NCI-H524 treated with DMSO at 0.1 percent for 48 hours (cell line): ENCODE measurements at regions not wholly inside any gene's neighbourhood (a gene's known extent, or its start where the extent isn't known, plus 50 kb on each side); places are given as distances from the start of the nearest gene placed in this dataset.
"Not testable (repeated sequence)": the region's sequence is repeated elsewhere in the genome, so short reads cannot be mapped to it uniquely, and the experiment has no call there.

Experiments
- DNase-seq: peaks from one replicate; lab custom pipeline; 2025; lab: John Stamatoyannopoulos, UW

DNA sequence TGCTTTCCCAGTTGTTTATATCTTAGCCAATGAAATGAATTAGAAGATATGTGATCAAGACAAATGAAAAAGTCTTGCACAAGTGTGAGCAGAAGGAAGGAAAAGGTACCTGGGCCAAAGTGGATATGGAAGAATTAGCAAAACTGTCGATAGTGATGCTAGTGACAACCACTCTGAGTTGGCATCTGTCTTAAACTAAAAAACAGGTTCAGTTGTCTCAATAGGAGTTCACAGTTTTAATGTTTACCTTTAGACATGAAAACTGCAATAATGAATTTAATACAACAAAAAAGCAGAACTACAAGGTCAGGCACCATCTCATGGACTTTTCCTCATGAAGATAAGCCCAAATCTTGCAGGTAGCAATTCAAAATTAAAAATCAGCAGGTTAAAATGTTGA, 688.5 kb downstream of the EFNB2 start:
- DNase-seq: no peak

DNA sequence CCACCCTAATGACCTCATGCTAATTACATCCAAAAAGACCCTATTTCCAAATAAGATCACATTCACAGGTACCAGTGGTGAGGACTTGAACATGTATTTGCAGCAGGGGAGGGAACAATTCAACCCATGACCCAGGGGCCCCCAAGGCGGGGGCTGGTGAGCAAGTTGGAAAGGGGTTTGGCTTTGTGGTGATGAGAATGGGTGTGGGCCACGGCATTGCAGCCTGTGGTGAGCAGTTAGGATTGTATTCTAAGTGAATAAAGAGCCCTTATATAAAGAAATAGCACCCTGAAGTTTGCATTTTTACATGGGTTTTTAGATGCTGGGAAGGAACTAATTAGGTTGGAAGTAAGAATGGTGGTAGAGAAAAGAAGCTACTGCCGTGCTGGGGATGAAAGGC, 694.2 kb downstream of the EFNB2 start:
- no peak for DNase-seq

DNA sequence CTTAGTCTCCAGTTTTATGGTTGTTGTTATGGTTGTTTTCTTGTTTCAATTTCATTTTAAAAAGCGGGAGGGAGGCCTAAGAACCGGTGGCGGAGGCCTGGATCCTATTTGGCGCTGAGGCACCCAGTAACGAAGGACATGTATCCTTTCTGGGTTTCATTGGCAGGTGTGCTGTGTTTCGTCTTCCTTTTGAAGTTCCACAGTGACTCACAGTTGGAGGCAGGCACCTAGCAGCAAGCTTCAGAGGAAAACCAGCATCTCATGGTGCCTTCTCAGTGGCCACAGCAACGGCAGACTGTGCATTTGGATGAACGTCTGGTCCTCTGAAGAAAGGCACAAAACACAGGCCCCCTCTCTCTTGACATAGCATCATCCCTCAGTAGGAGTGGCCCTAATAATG, 697.2 kb downstream of the EFNB2 start:
- DNase-seq: no peak

DNA sequence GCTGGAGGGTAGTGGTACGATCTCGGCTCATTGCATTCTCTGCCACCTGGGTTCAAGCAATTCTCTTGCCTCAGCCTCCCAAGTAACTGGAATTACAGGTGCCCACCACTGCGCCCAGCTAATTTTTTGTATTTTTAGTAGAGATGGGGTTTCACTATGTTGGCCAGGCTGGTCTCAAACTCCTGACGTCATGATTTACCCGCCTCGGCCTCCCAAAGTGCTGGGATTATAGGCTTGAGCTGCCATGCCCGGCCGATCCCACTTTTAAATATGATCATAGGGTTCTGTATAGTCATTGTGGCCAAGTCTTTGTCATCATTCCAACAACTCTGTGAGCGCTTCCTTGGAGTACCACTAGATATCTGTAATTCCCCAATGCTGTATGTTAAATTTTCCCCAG, 698.2 kb downstream of the EFNB2 start:
- not testable (repeated sequence) for DNase-seq

DNA sequence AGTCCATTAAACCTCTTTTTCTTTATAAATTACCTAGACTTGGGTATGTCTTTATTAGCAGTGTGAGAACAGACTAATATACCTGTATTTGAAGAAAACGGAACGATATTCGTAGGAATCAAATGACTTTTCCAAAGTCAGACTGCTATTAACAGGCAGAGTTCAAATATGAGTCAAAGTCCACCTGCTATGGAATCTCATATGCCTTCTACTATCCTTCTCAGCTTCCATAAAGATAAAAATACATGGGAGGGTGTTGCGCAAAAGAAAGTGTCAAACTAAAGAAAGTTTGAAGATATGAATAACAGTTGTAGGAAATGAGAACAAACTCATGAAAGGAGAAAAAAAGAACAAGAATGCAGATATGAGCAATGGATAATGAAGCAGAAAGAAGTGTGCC, 704.6 kb downstream of the EFNB2 start:
- DNase-seq: no peak

DNA sequence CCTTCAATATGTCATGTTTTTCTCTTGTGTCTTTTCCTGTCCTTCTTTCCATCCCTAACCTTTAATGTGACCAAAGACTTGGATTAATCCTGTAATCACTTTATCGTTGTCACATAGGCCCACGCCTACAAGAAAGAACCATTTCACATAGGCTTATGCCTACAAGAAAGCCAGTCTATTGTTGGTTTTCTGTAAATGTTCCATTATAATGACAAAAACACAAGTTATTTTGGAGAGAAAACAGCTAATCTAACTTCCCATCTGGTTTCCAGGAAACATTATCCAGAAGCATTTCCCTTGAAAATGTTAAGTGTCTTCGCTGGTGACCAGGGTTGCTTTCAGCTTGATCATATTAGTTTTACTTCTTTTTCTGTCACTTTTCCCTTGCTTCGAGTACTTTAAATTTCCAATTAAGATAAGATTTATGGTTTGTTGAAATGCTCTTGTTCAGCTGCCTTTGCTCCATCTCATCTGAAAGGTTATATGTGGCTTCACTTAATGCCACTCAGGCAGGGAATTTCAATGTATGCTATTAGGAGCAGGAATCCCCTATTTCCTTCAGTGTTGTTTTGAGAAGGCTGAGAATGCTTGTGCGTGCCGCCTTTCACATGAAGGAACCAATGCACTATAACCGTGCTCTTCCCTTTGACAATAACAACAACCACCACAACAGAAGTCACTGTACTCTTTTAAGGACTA, 708.2 kb downstream of the EFNB2 start:
- no peak for DNase-seq

DNA sequence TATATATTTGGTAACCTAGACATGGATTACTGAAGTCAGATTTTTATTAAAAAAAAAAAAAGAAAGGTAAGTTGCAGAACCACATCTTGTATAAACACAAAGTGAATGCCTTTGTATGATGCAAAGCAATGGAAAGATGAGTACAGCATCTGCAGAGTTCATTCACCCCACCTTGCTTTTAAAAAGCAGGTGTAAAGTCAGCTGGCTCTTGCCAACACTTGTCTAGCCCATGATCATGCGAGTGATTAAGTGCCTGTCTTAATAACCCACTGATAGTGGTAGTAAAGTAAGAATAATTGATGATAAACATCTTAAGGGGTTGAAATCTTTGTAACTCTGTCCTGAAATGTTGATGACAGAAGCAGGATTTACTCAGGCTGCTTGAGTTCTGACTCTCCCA, 710.4 kb downstream of the EFNB2 start:
- no peak for DNase-seq

DNA sequence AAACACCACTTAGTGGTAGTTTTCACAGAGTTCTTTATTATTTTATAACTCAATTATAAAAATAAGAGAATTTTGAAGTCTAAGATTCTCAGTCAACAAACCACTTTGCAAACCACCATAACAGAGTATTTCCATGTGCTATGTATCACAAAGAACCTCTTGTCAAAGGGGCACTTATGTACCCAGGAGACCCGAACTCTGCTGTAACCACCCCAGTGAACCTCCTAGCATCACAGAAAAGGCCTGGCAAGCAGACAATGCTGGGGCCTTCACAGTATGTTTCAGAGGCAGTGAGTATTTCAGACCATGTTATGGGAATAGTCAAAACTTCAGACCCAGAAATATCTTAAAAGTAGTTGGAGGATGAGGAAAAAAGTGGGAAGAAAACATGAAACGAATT, 714.1 kb downstream of the EFNB2 start:
- DNase-seq: no peak

DNA sequence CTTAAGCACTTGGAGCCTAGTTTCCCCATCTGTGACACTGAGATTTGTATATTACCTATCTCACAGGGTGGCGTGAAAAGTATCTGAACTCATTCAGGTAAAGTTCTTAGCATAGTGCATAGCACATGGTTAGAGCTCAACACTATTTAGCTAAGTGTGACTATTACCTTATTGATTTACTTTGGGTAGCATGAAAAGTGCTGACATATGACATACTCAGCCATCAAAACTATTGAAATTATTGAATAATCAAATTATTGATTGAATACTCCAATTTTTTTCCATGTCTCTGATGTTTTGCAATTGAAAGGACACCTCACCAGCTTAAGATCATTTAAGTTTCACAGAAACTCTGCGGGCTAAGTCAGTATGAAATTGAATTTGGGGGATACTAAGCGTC, 715.0 kb downstream of the EFNB2 start:
- DNase-seq: no peak

DNA sequence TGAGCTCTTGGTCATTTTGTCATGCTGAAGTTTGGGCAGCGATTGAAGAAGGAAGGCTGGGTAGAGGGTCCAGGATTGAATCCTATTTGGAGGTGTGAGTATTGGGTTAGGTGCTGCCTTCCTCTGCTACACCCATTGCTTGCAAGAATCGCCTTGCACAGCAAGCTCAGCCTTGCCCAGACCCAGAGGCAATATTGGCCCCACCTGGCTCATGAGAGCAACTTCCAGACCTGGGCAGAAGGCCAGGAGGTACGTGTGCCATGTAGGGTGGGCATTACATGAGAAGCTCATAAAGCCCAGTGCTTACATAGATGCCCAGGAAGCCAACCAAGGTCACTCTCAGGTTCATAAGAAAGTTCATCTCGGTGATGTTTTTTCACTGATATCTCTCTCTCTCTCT, 718.0 kb downstream of the EFNB2 start:
- DNase-seq: no peak

DNA sequence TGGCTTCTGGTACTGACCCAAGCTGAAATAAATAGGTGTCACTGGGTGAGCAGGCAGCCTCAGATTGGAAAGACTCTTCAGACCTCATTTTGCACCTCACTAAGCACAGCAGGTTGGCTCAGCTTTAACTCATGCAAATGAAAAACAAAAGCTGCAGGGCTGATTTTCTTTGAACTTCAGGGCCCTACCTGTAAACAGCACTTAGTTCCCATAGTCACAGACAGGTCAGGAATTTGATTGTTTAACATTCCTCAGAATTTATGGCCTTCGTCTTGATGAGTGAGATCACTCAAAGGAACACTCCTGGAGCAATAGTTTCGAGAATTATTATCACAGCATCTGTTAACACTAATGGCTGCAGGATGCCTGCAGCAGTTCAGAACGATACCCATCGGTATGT, 718.5 kb downstream of the EFNB2 start:
- no peak for DNase-seq

DNA sequence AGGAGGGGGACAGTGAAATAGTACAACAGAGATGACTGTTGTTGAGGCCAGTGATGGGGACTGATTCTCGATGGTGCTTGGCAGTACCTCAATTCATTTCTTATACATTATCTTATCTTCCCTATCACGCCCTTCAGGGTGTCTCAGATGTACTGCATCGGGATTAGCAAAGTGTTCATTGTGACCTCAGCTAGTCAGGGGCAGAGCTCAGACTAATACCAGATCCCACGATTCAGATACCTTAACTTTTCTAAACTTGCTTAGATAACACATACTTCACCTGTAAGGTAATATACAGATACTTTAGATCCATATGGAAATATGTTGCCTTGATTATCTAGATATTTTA, 720.6 kb downstream of the EFNB2 start:
- no peak for DNase-seq

DNA sequence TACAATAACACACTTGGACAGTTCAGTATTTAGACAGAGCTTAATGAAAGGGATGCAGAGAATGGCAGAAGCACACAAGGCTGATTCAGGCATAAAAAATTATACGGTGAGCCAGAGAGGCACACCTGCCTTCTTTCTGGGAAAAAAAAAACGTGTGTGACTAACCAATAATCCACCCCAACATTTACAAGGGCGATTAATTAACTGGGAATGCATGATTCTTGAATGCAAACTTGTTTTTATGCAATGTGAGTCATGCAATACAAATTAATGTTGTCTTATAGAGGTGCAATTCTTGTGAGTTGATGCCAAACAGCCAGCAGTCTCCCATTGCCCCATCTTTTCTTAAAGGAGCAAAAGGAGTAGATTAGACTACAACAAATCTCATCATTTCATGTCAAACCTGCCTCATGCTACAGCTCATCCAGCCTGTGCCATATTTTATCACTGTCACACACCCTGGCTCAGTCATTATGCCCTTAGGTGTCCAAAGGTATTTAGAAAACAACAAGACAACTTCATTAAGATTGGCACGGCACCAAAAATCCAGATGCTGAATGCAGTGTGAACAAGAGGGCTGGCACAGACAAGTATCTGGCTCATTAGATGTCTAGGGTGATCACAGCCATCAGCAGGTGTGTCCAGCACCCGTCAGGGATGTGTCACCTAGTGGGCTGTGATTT, 721.1 kb downstream of the EFNB2 start:
- no peak for DNase-seq

DNA sequence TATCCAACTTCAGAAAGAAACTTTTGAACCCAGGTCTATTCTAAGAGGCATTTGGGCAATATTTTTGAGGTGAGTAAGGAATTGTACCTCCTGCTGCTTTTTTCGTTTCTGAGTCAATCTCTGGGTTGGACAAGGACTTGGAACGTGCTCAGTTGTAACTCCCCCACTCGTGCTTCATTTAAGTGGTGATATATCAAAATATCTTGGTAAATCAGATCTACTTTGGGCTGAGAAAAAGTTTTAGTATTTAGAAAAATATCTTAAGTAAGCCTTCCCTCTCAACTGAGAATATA, 728.9 kb downstream of the EFNB2 start:
- DNase-seq: no peak

DNA sequence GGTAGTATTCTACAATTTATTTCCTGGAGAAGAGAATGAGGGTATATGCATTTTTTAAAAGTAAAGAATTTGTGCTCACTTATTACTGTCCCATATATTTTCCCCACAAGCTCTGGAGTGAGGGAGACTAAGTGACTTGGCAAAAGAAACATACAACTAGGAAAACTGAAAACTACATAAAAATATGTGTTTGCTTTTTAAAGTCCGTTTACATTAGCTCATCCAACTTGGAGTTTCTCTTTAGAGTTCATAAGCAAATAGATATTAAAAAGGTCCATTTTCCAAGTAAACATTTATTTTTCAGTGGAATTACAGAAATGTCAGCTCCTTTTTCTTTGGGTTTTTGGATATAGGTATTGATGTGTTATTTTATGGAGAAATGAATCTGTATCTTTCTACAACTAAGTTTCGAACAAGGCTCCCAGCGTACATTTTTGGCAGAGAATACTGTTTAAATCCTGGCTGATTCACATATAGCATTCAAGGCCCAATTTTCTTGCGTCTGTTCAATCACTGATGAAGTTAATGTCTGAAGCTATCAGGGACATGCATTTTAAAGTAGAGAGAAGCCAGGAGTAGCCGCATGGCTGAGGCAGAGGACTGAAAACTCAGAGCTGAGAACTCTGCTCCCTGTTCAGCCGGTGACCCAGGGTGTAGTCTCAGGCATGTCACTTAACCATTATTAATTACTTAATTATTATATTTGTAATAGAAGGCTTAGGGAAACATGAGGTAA, 729.4 kb downstream of the EFNB2 start:
- DNase-seq: no peak

DNA sequence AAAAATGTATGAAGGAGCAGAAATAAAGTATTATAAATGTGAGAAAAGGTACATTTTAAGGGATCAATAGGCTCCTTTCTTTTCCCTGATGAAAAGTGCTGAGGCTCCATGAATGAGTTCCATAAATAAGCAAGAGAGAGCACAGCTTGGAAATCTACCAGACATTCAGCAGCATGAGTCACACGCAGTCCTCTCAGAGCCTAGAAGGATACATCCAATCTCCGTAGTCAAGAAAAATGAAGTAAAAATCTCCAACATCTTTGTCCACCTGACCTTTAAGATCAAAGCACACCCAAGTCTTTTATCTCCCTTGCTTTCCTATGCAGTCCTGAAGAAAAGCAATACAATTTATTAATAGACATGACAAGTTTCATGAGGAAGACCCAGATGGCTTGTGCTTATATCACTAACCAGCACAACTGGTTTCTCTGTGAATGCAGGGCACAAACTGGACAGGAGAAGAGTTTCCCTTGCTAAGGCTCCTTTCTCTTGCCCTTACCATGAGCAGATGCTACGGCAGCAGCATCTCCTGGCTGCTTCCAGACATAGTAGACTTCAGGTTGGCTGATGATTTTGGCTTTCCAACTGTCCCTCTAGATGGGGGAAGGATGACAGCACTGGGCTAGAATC, 730.8 kb downstream of the EFNB2 start:
- no peak for DNase-seq

DNA sequence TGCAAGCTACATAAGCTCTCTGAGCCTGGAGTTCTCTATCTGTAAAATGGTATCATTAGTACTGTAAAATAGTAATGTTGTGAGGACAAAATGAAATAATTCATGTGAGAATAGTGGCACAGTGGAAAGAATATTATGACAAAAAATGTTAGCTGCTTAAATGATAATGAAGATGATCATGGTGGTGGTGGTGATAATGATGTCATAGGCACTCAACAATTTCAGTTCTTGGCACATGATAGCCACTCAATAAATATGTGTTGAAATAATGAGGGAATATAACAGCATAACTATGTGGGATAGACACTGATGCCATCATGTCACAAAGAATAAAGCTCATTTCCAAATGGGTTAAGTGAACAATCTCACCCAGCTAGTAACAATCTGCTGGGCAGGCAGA, 736.3 kb downstream of the EFNB2 start:
- no peak for DNase-seq

DNA sequence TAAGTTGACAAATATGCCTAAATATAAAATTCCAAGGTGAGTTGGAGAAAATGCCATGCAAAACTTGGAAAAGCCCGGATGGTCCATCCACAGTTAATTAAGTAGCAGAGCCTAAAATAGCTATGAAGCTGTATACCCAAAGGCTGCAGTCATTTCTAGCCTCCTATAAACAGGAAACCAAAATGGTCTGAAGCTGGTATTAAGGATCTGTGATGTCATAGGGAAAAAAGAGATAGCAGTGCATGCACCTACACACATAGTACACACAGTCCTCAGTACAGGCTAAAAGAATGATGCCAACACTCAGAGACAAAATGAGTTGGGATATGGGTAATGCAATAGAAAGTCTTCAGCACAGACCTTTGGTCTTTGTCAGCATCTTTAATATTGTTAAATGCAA, 736.9 kb downstream of the EFNB2 start:
- peak; percentile 89 for DNase-seq

DNA sequence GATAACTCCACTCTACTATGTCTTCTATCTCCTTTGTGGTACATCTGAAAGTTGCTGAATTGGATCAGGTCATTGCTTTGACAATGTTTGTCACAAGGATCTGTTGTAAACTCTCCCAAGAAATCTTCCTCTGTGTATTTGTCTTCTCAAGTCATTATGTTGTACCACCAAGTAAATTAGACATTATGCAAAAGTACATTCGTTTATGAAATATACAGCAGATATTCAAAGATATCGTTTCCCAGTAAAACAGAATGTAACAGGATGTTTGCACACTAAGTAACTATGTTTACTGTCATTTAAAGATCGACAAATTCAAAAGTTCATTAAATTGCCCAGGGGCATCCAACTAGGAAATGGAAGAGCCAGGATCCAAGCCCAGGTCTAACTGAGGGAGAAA, 739.4 kb downstream of the EFNB2 start:
- DNase-seq: no peak

DNA sequence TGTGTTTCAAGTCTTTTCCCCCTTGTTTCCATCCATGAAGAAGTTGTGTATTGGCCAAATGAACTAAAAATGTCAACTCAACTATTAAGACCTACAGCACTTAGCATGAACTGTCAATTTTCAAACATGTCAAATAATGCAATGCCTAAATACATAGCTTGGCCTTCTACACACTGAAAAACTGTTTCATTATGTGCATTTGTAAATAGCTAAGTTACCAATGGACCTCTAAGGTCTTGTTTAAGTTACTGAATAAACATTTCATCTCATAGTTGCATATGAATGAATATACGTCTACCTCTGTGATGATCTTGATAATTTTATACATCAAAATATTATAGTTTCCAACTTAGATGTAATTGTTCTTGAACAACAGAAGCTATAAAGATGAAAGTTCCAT, 744.5 kb downstream of the EFNB2 start:
- no peak for DNase-seq

DNA sequence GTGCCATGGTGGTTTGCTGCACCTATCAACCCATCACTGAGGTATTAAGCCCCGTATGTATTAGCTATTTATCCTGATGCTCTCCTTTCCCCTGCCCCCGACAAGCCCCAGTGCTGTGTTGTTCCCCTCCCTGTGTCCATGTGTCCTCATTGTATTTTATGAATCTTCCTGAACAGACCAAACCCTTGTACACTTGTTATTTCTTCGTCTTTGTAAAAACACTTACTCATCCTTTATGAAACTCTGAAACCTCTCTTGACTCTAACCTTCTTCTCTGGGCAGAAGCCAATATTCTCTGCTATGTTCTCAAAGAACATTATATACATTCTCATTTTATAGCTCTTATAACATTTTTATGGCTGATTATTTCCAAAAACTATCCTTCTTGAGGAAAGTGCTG, 746.9 kb downstream of the EFNB2 start:
- DNase-seq: no peak

DNA sequence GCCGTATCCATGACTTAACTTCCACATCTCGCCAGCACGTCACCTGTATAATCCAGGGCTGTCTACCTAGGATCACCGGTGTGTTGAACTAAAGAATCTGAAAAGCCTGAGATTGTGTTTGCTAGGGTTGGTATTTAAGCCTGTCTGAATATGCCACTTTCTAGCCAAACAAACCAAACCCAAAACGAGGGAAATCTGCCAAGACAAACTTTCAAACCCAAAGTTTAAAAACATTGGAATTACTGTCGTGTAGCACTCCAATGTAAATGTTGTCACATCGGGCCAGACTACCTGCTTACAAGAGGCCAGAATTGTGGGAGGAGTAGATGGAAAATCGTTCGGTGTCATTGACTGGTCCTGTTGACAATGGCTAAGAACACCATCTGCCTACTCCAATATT, 747.8 kb downstream of the EFNB2 start:
- no peak for DNase-seq

DNA sequence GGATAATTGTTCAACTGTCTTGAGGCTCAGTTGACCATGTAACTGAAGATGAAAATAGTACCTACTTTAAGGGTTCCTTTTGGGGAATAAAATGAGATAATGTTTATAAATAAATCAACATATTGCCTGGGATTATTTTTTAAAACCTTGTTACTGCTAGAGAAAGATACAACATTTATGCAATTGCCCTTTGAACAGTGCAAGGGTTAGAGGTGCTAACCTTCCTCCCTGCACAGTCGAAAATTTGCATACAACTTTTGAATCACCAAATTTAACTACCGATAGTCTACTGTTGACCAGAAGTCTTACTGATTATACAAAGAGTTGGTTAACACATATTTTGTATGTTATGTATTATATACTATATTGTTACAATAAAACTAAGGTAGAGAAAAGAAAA, 750.0 kb downstream of the EFNB2 start:
- no peak for DNase-seq
